NCI-H774 (cell line): ENCODE measurements at regions not wholly inside any gene's neighbourhood (a gene's known extent, or its start where the extent isn't known, plus 50 kb on each side); places are given as distances from the start of the nearest gene placed in this dataset.
"Not testable (repeated sequence)": the region's sequence is repeated elsewhere in the genome, so short reads cannot be mapped to it uniquely, and the experiment has no call there.

Experiments used
- DNase-seq: peaks from one replicate; lab custom pipeline; 2025; lab: John Stamatoyannopoulos, UW

- DNase-seq = no peak
Measured at GRCh38 chr12:13348464-13348863, 151.9 kb downstream of the EMP1 start.

GRCh38 chr12:13347241-13348043, 150.9 kb downstream of the EMP1 start:
- no peak for DNase-seq

- no peak for DNase-seq
Measured at GRCh38 chr12:13345722-13346121, 149.2 kb downstream of the EMP1 start.

GRCh38 chr12:13343375-13343774, 146.8 kb downstream of the EMP1 start:
- DNase-seq = no peak

GRCh38 chr12:13342971-13343370, 146.4 kb downstream of the EMP1 start:
- no peak for DNase-seq

- DNase-seq = no peak
Measured at GRCh38 chr12:13340149-13340548, 143.6 kb downstream of the EMP1 start.

GRCh38 chr12:13339538-13339937, 143.0 kb downstream of the EMP1 start:
- no peak for DNase-seq

GRCh38 chr12:13339091-13339490, 142.6 kb downstream of the EMP1 start:
- DNase-seq = no peak

GRCh38 chr12:13337791-13338190, 141.3 kb downstream of the EMP1 start:
- DNase-seq = no peak

- DNase-seq = no peak
Measured at GRCh38 chr12:13336216-13336615, 139.7 kb downstream of the EMP1 start.

- no peak for DNase-seq
Measured at GRCh38 chr12:13328535-13328934, 132.0 kb downstream of the EMP1 start.

GRCh38 chr12:13326076-13326475, 129.6 kb downstream of the EMP1 start:
- no peak for DNase-seq

GRCh38 chr12:13325037-13325436, 128.5 kb downstream of the EMP1 start:
- not testable (repeated sequence) for DNase-seq

- no peak for DNase-seq
Measured at GRCh38 chr12:13318231-13319015, 121.9 kb downstream of the EMP1 start.

GRCh38 chr12:13316587-13317246, 120.2 kb downstream of the EMP1 start:
- DNase-seq = no peak

GRCh38 chr12:13313886-13314285, 117.4 kb downstream of the EMP1 start:
- DNase-seq = no peak

GRCh38 chr12:13311551-13311950, 115.0 kb downstream of the EMP1 start:
- DNase-seq = no peak

GRCh38 chr12:13307143-13307816, 110.8 kb downstream of the EMP1 start:
- DNase-seq = no peak

- no peak for DNase-seq
Measured at GRCh38 chr12:13304924-13305323, 108.4 kb downstream of the EMP1 start.

- no peak for DNase-seq
Measured at GRCh38 chr12:13299457-13299856, 102.9 kb downstream of the EMP1 start.

- no peak for DNase-seq
Measured at GRCh38 chr12:13293096-13293495, 96.6 kb downstream of the EMP1 start.

- DNase-seq = no peak
Measured at GRCh38 chr12:13289653-13290289, 93.2 kb downstream of the EMP1 start.
